ENCODE measurements at regions not wholly inside any gene's neighbourhood (a gene's known extent, or its start where the extent isn't known, plus 50 kb on each side); places are given as distances from the start of the nearest gene placed in this dataset.

DNA sequence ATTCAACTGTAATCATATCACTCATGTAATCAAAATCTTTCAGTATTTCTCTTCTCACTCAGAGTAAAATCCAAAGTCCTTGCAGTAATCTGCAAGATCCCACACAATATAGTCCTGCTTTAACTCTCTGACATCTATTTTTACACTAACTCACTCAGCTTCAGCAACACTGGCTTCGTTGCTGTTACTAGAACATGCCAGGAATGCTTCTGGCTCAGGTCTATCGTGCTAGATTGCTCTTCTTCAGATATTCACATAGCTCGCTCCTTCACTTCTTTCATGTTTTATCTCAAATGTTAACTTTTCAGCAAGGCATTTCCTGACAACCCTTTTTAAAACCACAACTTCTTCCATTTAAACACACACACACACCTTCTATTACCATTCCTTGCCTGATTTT lies 331.7 kb upstream of the HTR2C start:
- TF ChIP-seq ZNF747 (tag by site-specific recombination; IDR thresholded peaks at IDR 0.05) = no peak
- TF ChIP-seq ZNF488 (tag by site-specific recombination; IDR thresholded peaks at IDR 0.05) = no peak
- TF ChIP-seq, protein P1, sequence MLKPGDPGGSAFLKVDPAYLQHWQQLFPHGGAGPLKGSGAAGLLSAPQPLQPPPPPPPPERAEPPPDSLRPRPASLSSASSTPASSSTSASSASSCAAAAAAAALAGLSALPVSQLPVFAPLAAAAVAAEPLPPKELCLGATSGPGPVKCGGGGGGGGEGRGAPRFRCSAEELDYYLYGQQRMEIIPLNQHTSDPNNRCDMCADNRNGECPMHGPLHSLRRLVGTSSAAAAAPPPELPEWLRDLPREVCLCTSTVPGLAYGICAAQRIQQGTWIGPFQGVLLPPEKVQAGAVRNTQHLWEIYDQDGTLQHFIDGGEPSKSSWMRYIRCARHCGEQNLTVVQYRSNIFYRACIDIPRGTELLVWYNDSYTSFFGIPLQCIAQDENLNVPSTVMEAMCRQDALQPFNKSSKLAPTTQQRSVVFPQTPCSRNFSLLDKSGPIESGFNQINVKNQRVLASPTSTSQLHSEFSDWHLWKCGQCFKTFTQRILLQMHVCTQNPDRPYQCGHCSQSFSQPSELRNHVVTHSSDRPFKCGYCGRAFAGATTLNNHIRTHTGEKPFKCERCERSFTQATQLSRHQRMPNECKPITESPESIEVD (tag by site-specific recombination; IDR thresholded peaks at IDR 0.05) = no peak
- TF ChIP-seq, protein P2, sequence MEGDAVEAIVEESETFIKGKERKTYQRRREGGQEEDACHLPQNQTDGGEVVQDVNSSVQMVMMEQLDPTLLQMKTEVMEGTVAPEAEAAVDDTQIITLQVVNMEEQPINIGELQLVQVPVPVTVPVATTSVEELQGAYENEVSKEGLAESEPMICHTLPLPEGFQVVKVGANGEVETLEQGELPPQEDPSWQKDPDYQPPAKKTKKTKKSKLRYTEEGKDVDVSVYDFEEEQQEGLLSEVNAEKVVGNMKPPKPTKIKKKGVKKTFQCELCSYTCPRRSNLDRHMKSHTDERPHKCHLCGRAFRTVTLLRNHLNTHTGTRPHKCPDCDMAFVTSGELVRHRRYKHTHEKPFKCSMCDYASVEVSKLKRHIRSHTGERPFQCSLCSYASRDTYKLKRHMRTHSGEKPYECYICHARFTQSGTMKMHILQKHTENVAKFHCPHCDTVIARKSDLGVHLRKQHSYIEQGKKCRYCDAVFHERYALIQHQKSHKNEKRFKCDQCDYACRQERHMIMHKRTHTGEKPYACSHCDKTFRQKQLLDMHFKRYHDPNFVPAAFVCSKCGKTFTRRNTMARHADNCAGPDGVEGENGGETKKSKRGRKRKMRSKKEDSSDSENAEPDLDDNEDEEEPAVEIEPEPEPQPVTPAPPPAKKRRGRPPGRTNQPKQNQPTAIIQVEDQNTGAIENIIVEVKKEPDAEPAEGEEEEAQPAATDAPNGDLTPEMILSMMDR (tag by site-specific recombination; IDR thresholded peaks at IDR 0.05) = no peak
- no peak for TF ChIP-seq ZNF248 (tag by site-specific recombination; IDR thresholded peaks at IDR 0.05)
- no peak for TF ChIP-seq ZNF416 (tag by site-specific recombination; IDR thresholded peaks at IDR 0.05)
- TF ChIP-seq, protein P3, sequence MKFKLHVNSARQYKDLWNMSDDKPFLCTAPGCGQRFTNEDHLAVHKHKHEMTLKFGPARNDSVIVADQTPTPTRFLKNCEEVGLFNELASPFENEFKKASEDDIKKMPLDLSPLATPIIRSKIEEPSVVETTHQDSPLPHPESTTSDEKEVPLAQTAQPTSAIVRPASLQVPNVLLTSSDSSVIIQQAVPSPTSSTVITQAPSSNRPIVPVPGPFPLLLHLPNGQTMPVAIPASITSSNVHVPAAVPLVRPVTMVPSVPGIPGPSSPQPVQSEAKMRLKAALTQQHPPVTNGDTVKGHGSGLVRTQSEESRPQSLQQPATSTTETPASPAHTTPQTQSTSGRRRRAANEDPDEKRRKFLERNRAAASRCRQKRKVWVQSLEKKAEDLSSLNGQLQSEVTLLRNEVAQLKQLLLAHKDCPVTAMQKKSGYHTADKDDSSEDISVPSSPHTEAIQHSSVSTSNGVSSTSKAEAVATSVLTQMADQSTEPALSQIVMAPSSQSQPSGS (tag by site-specific recombination; IDR thresholded peaks at IDR 0.05; ENCODE audit: low read depth) = no peak
- no peak for TF ChIP-seq KLF16 (tag by site-specific recombination; IDR thresholded peaks at IDR 0.05)
- TF ChIP-seq, protein P4, sequence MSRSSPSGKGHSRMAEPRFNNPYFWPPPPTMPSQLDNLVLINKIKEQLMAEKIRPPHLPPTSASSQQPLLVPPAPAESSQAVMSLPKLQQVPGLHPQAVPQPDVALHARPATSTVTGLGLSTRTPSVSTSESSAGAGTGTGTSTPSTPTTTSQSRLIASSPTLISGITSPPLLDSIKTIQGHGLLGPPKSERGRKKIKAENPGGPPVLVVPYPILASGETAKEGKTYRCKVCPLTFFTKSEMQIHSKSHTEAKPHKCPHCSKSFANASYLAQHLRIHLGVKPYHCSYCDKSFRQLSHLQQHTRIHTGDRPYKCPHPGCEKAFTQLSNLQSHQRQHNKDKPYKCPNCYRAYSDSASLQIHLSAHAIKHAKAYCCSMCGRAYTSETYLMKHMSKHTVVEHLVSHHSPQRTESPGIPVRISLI (tag by site-specific recombination; IDR thresholded peaks at IDR 0.05) = no peak
- no peak for TF ChIP-seq ZNF121 (tag by site-specific recombination; IDR thresholded peaks at IDR 0.05)

All from HEK293 (cell line).